LNCaP clone FGC (cell line): ENCODE measurements at regions not wholly inside any gene's neighbourhood (a gene's known extent, or its start where the extent isn't known, plus 50 kb on each side); places are given as distances from the start of the nearest gene placed in this dataset.

Experiments used
- DNase-seq: peaks from one replicate; pipeline ENCODE4 v3.0.0-alpha.2; 2011; ENCODE audit warnings: low read depth
- H3K4me3 ChIP-seq: 2 replicates; pipeline ENCODE4 v1.5.1; 2011; ENCODE audit warnings: mild to moderate bottlenecking, low read depth, low read length, control low read depth
- CTCF ChIP-seq: IDR thresholded peaks from 2 replicates; pipeline ENCODE4 v1.5.1; 2012; ENCODE audit warnings: mild to moderate bottlenecking; ENCODE audit not compliant: control insufficient read depth, insufficient read depth; ENCODE audit errors: extremely low read depth

DNA sequence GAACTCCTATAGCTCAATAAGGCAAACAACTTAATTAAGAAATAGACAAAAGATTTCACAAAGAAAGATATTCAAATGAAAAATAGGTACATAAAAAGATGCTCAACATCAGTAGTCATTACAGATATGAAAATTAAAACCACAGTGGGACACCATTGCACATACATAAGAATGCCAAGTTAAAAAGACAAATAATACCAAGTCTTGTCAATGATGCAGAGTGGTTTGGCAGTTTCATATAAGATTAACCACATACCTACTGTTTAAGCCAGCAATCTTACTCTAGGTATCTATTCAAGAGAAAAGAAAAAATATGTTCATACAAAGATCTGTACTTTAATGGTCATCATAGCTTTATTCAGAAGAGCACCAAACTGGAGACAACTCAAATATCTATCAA is 63.5 kb upstream of the GLS start:
- TF ChIP-seq CTCF = no peak
- no peak overlapping the region for H3K4me3 ChIP-seq
- no peak for DNase-seq

GRCh38 chr2:190819840-190820301 is 60.8 kb upstream of the GLS start:
- no peak overlapping the region for H3K4me3 ChIP-seq
- no peak for DNase-seq

GRCh38 chr2:190820416-190820815 is 60.2 kb upstream of the GLS start:
- TF ChIP-seq CTCF = no peak
- H3K4me3 ChIP-seq = no peak overlapping the region
- no peak for DNase-seq

More at GRCh38 chr2:190819840-190820301, 60.8 kb upstream of the GLS start:
- no peak for TF ChIP-seq CTCF

- no peak for TF ChIP-seq CTCF
- no peak for DNase-seq
- no peak overlapping the region for H3K4me3 ChIP-seq
Measured at GRCh38 chr2:190822043-190822442, 58.6 kb upstream of the GLS start.

- no peak for TF ChIP-seq CTCF
- no peak for DNase-seq
Measured at GRCh38 chr2:190827720-190828119, 52.9 kb upstream of the GLS start.

DNA sequence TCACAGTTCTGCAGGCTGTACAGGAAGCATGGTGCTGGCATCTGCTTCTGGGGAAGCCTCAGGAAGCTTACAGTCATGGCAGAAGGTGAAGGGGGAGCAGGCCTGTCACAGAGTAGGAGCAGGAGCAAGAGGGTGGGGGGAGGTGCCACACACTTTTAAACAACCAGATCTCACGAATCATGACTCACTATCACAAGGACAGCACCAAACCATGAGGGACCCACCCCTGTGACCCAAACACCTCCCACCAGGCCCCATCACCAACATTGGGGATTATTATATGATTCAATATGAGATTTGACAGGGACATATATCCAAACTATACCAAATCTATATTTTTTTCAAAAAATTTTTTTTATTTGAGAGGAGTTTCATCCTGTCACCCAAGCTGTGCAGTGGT is 51.0 kb upstream of the GLS start:
- no peak overlapping the region for H3K4me3 ChIP-seq
- TF ChIP-seq CTCF = no peak
- DNase-seq = no peak

More at GRCh38 chr2:190827720-190828119, 52.9 kb upstream of the GLS start:
- H3K4me3 ChIP-seq = no peak overlapping the region
